ENCODE measurements at regions not wholly inside any gene's neighbourhood (a gene's known extent, or its start where the extent isn't known, plus 50 kb on each side); places are given as distances from the start of the nearest gene placed in this dataset.

DNA sequence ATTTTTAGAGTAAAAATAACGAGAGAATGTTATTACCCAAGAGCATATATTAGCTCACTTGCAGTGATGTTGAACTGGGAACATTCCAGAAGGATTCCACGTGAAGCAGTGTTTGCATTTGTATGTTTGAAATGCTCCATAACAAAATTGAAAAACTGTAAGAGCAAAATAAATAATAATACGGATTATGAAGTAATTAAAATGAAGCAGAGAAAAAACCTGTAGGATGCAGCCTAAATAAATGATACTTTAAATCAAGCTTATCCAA is 203.3 kb downstream of the BAMBI start:
- TF ChIP-seq HMG20B (CRISPR knock-in tag; IDR thresholded peaks at IDR 0.05) (no peak), POLR2AphosphoS5 (IDR thresholded peaks at IDR 0.05; ENCODE audit: control insufficient read depth, insufficient read depth, low read depth, low read length) (no peak), EZH2 (IDR thresholded peaks at IDR 0.05; ENCODE audit: borderline replicate concordance, low read depth, low read length) (no peak), POLR2A (conservative IDR thresholded peaks at IDR 0.05) (no peak), ZNF143 (CRISPR knock-in tag; IDR thresholded peaks at IDR 0.05) (no peak), TAF9B (IDR thresholded peaks at IDR 0.05; ENCODE audit: partially characterized antibody) (no peak), PTBP1 (IDR thresholded peaks at IDR 0.05; ENCODE audit: low read depth, low read length) (no peak)
- TF ChIP-seq, protein P1, sequence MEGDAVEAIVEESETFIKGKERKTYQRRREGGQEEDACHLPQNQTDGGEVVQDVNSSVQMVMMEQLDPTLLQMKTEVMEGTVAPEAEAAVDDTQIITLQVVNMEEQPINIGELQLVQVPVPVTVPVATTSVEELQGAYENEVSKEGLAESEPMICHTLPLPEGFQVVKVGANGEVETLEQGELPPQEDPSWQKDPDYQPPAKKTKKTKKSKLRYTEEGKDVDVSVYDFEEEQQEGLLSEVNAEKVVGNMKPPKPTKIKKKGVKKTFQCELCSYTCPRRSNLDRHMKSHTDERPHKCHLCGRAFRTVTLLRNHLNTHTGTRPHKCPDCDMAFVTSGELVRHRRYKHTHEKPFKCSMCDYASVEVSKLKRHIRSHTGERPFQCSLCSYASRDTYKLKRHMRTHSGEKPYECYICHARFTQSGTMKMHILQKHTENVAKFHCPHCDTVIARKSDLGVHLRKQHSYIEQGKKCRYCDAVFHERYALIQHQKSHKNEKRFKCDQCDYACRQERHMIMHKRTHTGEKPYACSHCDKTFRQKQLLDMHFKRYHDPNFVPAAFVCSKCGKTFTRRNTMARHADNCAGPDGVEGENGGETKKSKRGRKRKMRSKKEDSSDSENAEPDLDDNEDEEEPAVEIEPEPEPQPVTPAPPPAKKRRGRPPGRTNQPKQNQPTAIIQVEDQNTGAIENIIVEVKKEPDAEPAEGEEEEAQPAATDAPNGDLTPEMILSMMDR (IDR thresholded peaks at IDR 0.05 in 2 of 3, conservative IDR thresholded peaks at IDR 0.05 in 1 of 3; ENCODE audit: insufficient read depth in 2 of 3, low read depth in 1 of 3, low read length in 3 of 3), result no peak
- TF ChIP-seq, protein P2, sequence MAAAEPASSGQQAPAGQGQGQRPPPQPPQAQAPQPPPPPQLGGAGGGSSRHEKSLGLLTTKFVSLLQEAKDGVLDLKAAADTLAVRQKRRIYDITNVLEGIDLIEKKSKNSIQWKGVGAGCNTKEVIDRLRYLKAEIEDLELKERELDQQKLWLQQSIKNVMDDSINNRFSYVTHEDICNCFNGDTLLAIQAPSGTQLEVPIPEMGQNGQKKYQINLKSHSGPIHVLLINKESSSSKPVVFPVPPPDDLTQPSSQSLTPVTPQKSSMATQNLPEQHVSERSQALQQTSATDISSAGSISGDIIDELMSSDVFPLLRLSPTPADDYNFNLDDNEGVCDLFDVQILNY (CRISPR knock-in tag; IDR thresholded peaks at IDR 0.05), result no peak
- TF ChIP-seq, protein P3, sequence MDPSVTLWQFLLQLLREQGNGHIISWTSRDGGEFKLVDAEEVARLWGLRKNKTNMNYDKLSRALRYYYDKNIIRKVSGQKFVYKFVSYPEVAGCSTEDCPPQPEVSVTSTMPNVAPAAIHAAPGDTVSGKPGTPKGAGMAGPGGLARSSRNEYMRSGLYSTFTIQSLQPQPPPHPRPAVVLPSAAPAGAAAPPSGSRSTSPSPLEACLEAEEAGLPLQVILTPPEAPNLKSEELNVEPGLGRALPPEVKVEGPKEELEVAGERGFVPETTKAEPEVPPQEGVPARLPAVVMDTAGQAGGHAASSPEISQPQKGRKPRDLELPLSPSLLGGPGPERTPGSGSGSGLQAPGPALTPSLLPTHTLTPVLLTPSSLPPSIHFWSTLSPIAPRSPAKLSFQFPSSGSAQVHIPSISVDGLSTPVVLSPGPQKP (CRISPR knock-in tag; IDR thresholded peaks at IDR 0.05), result no peak
- TF ChIP-seq, protein P4, sequence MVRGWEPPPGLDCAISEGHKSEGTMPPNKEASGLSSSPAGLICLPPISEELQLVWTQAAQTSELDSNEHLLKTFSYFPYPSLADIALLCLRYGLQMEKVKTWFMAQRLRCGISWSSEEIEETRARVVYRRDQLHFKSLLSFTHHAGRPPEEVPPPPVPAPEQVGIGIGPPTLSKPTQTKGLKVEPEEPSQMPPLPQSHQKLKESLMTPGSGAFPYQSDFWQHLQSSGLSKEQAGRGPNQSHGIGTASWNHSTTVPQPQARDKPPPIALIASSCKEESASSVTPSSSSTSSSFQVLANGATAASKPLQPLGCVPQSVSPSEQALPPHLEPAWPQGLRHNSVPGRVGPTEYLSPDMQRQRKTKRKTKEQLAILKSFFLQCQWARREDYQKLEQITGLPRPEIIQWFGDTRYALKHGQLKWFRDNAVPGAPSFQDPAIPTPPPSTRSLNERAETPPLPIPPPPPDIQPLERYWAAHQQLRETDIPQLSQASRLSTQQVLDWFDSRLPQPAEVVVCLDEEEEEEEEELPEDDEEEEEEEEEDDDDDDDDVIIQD (CRISPR knock-in tag; IDR thresholded peaks at IDR 0.05), result no peak
- TF ChIP-seq, protein P5, sequence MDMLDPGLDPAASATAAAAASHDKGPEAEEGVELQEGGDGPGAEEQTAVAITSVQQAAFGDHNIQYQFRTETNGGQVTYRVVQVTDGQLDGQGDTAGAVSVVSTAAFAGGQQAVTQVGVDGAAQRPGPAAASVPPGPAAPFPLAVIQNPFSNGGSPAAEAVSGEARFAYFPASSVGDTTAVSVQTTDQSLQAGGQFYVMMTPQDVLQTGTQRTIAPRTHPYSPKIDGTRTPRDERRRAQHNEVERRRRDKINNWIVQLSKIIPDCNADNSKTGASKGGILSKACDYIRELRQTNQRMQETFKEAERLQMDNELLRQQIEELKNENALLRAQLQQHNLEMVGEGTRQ (CRISPR knock-in tag; IDR thresholded peaks at IDR 0.05), result no peak
